Glomerular visceral epithelial cell (primary cell): ENCODE measurements at regions not wholly inside any gene's neighbourhood (a gene's known extent, or its start where the extent isn't known, plus 50 kb on each side); places are given as distances from the start of the nearest gene placed in this dataset.

Experiments
- DNase-seq: peaks from one replicate; pipeline ENCODE4 v3.0.0-alpha.2; 2016; ENCODE audit errors: extremely low spot score

GRCh38 chr16:80041410-80041809, 440.9 kb upstream of the MAF start:
- DNase-seq = no peak

- DNase-seq = no peak
These were observed 440.3 kb upstream of the MAF start for GRCh38 chr16:80040814-80041213.

DNA sequence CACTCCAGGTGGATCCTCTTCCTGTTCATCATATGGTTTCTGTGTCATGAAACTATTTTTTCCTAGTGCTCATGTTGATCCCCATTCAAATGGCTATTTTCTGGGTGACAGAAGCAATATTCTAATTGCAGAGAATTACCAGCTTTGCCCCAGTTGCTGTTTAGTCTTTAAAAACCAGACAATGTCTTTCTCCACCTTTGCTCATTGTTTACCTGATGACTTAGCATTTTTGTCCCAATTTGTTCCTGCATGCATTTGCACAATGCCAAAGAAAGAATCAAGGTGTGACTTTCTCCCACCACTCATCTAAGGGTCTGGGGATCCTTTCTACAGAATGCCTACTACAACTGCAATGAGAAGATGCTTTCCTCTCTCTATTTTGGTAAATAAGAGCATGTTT, 439.9 kb upstream of the MAF start:
- DNase-seq = no peak

DNA sequence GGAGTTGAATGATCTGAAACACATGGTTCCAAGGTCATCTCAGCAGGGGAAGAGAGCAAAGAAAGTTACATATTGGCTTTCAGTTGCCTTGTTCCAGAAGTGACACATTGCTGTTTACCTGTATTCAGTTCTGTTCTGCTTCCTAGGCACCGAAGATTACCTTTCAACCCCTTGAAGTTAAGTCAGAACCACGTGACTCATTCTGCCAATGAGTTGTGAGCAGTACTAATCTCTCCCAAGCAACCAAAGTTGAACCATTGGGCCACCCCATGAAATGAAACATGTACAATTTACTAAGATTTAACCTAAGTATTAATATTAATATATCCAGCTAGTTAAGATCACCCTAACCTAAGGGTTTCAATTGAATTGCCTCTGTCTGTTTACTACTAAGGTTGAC, 439.2 kb upstream of the MAF start:
- DNase-seq = no peak

DNA sequence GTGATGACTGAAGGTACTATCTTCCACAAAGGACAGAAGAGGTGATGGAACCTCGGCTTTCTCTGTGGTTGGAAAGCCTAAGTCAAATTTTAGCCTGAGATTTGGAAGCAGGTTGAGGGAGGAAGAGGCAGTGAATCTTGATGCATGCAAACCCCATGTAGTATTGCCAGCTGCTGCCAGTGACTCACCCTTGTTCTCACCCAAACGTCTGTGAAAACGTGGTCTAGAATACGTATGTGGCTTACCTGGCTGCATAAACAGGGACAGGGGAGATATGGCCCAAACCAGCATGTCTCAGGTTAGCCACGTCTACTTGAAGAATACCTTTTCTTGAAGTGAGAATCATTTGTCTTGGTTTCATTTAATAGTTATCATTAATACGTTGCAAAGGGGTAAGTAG, 438.0 kb upstream of the MAF start:
- DNase-seq = peak; percentile 5

DNA sequence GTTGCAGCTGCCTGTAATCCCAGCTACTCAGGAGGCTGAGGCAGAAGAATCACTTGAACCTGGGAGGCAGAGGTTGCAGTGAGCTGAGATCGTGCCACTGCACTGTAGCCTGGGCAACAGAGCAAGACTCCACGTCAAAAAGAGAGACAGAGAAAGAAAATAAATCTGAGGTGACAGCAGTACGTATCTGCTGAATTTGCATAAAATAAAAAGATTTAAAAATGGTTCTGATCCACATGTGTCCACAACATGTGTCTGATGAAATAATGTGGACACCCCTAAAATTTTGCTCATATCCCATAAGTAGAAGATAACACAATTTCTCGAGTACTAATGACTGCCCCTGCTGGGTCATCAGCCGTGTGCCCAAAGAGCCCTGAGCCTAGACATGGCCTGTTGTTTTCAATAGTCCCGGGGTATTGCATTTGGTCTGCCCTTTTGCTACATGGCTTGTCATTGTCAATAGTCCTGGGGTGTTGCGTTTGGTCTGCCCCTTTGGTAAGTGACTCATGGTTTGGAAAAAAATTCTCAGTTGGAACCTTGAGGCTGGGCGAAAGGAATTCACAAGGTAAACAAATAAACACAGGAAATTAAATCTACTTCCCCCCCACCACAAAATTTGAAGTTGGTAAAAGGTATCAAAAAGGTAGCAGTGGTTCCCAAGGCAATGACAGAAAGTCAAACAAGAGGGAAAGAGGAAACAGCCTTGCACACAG, 434.6 kb upstream of the MAF start:
- DNase-seq = peak; percentile 12

GRCh38 chr16:80034469-80034826, 433.9 kb upstream of the MAF start:
- peak; percentile 83 for DNase-seq

GRCh38 chr16:80033783-80034468, 433.4 kb upstream of the MAF start:
- DNase-seq = peak; percentile 74

DNA sequence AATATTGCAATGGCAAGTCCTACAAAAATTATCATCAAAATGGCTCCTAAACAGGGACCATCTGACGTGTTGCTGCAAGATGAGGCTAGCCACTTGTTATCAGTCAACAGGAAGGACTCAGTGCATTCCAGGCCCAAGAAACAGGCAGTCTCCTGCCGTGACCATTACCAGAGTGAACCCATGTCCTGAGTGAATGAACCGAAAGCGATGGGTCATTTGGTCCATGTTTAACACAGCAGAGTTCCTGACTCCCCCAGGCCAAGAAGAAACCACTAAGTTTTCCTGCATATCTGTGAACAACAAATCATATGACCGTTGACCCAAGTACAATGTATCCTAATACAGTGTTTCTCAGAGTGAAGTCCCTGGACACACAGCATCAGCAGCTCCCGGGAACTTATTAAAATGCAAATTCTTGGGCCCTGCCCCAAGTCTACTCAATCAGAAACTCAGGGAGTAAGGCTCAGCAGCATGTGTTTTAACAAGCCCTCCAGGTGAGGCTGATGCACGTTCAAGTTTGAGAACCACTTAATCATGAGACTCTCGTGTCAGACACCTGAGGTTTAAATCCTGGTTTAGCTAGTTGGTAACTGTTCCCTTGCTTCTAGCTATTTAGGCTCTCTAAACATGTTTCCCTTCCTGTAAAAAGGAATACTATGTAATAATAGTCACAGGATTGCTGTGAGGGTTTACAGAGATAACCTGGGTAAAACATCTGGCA, 429.4 kb upstream of the MAF start:
- no peak for DNase-seq

GRCh38 chr16:80029381-80029630, 428.8 kb upstream of the MAF start:
- no peak for DNase-seq

- no peak for DNase-seq
These were observed 428.2 kb upstream of the MAF start for GRCh38 chr16:80028581-80029380.

GRCh38 chr16:80027007-80027965, 426.7 kb upstream of the MAF start:
- DNase-seq = peak; percentile 98

GRCh38 chr16:80025236-80025635, 424.7 kb upstream of the MAF start:
- DNase-seq = no peak

DNA sequence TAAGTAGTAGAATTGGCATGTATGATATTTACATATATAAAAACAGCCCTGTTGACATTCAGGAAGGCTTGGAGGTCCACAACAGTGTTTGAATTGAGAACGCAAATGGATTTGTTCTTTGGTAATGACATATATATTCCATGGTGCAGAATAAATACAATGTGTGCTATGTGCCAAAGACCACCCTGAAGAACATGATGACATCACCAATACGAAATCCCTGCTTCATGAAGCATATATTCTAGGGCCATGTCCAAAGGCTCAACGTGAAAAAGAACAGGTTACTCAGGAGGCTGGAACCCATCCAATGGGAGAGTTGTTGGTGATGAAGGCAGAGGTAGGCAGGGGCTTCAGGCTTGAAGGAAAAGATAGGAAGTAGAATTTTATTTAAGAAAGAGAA, 423.9 kb upstream of the MAF start:
- DNase-seq = no peak

DNA sequence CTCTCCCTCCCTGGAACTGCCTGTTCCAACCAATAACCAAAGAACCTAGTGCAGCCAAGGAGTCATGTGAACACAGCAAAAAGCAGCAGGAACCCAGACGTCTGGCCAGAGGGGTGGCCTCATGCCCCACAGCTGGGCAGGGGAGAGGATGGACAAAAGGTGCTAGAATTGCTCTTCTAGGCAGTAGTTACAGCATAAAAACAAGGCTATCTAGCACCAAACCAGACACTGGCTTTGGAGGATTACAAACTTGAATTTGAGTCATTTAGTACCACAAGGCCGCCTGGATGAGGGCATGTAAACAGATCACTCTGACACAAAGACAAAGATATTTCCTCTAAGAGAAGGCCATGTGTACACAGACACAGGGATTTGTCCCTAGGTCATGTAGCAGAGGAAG, 423.3 kb upstream of the MAF start:
- DNase-seq = peak; percentile 18

- DNase-seq = no peak
These were observed 418.9 kb upstream of the MAF start for GRCh38 chr16:80019395-80019794.

GRCh38 chr16:80018466-80018865, 417.9 kb upstream of the MAF start:
- no peak for DNase-seq

DNA sequence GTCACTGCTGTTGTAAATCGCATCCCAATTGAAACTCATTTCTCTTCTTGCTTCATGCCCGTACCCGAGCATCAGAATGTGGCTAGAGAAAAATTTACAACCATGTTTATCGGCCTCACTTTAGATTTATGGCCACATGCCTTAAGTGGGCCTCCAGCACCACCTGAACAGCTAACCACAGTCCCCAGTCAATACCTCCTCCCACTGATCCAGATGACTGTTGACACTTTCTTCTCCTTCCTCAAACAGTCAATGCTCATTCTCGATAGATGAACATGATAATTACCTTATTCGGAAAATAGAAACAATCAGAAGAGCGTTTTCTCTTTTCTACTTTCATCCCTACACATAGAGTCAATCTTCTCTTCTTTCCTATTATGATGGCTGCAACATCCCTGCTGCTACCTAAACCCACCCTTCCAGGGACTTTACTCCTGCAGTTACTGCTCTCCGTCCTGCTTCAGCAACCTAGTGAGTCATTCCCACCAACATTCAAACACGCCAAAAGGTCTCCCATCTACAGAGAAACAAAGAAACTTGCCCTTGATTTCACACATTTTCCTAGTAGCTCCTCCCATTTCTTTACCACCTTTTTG, 416.3 kb upstream of the MAF start:
- DNase-seq = peak; percentile 25

DNA sequence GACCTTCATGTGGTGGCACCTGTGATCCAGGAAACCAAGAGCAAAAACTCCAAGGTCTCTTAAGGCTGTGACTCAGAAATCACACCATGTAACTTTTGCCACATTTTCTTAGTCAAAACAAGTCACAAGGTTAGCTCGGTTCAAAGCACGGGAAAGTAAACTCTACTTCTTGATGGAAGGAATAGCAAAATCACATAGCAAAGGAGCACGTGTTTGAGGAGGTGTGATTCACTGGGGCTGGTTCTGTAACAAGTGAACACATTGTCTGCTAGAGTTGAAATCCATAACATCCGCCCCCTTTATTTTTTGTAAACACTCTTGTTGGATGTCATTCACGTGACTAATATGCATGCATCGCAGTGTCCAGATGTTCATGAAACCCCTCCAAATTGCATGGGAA, 415.0 kb upstream of the MAF start:
- no peak for DNase-seq

DNA sequence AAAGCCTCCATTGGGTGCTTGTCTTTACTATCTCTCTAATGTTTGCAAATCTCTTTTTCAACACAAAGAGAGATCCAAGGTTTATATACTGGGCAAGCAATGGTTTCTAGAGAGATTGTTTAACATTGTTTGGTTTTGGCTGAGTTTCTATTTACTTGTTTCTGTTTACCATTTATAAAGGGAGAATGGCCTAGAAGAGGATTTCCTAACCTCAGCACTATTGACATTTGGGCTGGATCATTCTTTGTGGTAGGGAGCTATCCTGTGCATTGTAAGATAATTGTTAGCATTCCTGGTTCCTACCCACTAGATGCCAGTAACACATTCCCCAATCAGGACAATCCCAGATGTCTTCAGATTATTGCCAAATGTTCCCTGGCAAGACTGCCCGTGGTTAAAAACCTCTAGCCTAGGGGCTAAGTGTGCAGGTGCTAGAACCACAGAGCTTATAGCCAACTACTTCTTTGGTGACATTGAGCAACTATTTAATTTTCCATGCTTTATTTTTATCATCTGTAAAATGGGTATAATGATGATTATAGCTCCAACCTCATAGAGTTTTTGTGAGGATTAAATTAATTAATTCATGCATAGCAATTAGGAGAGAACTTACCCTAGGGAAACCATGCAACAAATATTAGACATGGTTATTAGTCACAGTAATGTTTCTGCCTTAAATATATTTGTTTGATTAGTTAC, 413.9 kb upstream of the MAF start:
- peak; percentile 41 for DNase-seq
